Neuron (in vitro differentiated cells): ENCODE measurements at regions not wholly inside any gene's neighbourhood (a gene's known extent, or its start where the extent isn't known, plus 50 kb on each side); places are given as distances from the start of the nearest gene placed in this dataset.

Experiments used
- H2AFZ ChIP-seq: one replicate; pipeline ENCODE4 v1.6.1; 2013; ENCODE audit warnings: low read depth, mild to moderate bottlenecking, inconsistent platforms, low read length, moderate library complexity
- H3K27me3 ChIP-seq: one replicate; pipeline ENCODE4 v1.6.1; 2013; ENCODE audit warnings: low read length; ENCODE audit not compliant: insufficient read depth
- H3K36me3 ChIP-seq: one replicate; pipeline ENCODE4 v1.6.1; 2013; ENCODE audit warnings: low read length; ENCODE audit not compliant: insufficient read depth
- H3K4me1 ChIP-seq: one replicate; pipeline ENCODE4 v1.6.1; 2013; ENCODE audit warnings: low read length; ENCODE audit not compliant: insufficient read depth
- H3K4me3 ChIP-seq: 2 replicates; pipeline ENCODE4 v1.5.1; 2013; ENCODE audit warnings: mild to moderate bottlenecking, low read length, moderate library complexity
- H3K9me3 ChIP-seq: one replicate; pipeline ENCODE4 v1.6.1; 2013; ENCODE audit warnings: low read length

DNA sequence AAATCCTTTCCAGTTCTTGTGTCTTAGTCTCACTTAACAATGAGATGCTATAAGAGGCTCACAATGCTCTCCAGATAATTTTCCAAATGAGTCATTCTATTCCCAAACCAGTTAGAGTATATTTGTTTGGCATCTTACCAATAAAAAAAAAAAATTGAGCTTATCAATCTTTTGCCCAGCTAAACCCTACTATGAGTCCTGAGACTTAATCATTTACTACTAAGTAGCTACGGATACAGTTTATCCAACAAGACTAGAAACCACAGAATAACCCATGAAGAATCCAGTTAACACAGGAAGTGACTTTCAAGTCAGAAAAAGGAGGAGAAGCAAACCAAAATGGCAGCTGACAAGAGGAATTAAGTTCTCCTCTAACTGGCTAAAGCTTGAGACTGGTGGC, 330.3 kb upstream of the XYLT1 start:
- H2AFZ ChIP-seq: no peak overlapping the region
- H3K36me3 ChIP-seq: no peaks in the 10 kb centered on the region
- H3K9me3 ChIP-seq: no peaks in the 10 kb centered on the region
- H3K4me1 ChIP-seq: no peaks in the 10 kb centered on the region
- no peaks in the 10 kb centered on the region for H3K27me3 ChIP-seq
- H3K4me3 ChIP-seq: no peak overlapping the region

DNA sequence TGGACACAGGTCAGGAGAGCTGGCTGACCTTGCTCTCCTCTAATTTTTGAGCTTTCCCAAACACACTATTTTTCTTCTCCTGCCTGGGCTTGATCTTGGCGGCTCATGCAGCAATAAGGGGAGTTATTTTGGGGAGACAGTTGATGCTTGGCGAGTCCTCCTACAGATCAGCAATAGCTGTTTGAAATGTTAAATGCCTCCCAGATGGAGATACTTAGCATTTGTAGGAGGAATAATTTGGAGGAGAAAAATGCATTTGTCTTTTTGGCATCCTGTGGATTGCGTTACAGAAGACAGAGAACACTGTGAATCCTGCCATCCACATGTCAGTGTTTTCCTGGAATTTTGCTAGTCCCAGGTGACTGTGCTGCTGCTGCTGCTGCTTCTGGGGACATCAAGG, 328.0 kb upstream of the XYLT1 start:
- Histone ChIP-seq H3K27me3 (no peaks in the 10 kb centered on the region), H3K4me1 (no peaks in the 10 kb centered on the region), H2AFZ (no peak overlapping the region), H3K4me3 (no peak overlapping the region), H3K9me3 (no peaks in the 10 kb centered on the region), H3K36me3 (no peaks in the 10 kb centered on the region)

DNA sequence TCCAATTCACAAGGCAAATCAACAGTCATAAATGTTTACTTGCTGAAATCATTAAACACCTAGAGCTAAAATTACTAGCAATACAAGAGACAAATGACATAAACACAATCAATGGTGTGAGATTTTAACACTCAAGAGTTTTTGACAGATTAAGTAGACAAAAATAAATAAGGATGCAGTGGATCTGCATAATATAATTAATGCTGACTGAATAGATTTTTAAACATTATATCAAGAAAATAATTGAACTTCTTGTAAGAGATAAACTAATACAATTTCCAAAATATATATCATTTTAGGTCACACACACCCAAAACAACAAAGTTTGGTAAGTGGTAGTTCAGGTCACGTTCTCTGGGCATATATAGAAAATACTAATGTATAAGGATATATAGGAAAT, 322.6 kb upstream of the XYLT1 start:
- no peaks in the 10 kb centered on the region for H3K36me3 ChIP-seq
- H3K4me3 ChIP-seq: no peak overlapping the region
- no peaks in the 10 kb centered on the region for H3K27me3 ChIP-seq
- H2AFZ ChIP-seq: no peak overlapping the region
- H3K4me1 ChIP-seq: no peaks in the 10 kb centered on the region
- H3K9me3 ChIP-seq: no peaks in the 10 kb centered on the region

DNA sequence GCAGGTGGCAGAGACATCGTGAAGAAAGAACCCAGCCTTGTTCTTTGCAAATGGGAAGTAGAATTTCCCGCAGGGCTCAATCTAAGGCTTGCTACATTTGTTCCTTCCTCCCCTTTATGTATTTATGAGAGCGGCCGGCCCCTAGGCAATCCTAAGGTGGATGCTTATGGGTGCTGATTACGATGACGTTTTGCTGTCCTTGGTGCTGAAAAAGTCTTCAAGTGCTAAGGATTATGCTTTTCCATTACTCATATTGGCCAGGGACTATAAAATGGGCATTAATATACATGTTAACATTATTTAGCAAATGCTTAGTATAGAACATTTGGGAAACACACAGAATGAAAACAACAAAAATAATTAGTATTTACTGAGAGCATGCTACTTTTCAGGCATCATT, 313.3 kb upstream of the XYLT1 start:
- Histone ChIP-seq H3K27me3 (no peaks in the 10 kb centered on the region), H3K9me3 (no peaks in the 10 kb centered on the region), H3K4me3 (no peak overlapping the region), H3K36me3 (no peaks in the 10 kb centered on the region), H3K4me1 (no peaks in the 10 kb centered on the region), H2AFZ (no peak overlapping the region)

DNA sequence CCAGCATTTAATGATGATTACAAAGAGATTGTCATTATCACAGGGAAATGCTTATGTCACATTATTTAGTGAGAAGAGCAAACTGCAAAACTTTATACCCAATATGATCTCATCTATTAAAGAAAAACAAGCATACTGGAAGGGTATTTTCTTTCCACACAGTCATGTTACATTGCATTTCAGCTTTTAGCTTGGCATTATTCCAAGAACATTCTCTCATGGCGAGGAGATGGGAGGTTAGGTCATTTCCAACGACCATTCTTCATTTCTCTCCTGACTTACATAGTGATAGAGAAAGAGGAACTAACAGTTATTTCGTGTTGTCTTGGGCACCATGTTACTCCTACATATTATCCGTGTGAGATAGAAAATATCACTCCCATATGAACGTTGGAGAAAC, 309.4 kb upstream of the XYLT1 start:
- Histone ChIP-seq H3K4me1 (no peaks in the 10 kb centered on the region), H3K36me3 (no peaks in the 10 kb centered on the region), H3K27me3 (no peaks in the 10 kb centered on the region), H3K4me3 (no peak overlapping the region), H2AFZ (no peak overlapping the region), H3K9me3 (no peaks in the 10 kb centered on the region)

DNA sequence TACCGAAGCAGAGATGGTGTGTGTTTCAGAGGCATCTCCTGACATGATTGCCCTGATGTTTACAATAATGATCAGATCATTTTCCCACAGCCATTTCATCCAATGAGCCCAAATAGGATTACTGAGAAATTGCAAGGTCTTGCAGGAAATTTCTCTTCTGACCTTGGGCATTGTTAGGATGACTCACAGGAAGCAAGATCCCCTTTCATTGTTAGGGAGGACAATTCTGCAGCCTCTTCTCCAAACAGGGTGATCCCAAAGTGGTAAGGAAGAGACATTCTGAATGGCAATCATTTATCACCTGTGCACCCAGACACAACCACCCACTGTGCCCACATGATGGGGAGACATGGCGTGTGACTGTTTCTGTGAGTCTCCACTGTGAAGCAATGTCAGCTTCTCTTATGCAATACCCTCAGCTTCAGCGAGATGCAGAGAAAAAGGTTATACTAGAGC, 306.7 kb upstream of the XYLT1 start:
- Histone ChIP-seq H2AFZ (no peak overlapping the region), H3K36me3 (no peaks in the 10 kb centered on the region), H3K4me3 (no peak overlapping the region), H3K27me3 (no peaks in the 10 kb centered on the region), H3K4me1 (no peaks in the 10 kb centered on the region), H3K9me3 (no peaks in the 10 kb centered on the region)

DNA sequence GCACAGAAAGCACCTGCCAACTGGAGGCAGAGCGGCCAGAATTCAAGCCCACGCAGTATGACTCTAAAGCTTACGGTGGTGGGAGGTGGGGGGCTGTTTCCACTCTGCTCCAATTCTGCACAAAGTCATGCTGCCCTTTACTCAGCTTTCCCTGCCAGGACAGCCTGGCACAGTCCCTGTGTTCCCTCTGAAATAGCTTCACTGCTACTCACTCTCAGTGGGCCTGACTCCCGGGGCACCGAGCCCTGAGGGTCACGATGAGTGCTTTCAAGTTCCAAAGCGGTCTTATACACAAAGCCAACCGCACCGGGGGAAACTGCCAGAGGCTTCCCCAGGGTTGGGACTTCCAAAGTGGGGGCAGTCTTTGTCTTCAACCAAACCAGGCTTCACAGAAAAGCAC, 306.1 kb upstream of the XYLT1 start:
- Histone ChIP-seq H3K9me3 (no peaks in the 10 kb centered on the region), H2AFZ (no peak overlapping the region), H3K36me3 (no peaks in the 10 kb centered on the region), H3K4me1 (no peaks in the 10 kb centered on the region), H3K27me3 (no peaks in the 10 kb centered on the region), H3K4me3 (no peak overlapping the region)

DNA sequence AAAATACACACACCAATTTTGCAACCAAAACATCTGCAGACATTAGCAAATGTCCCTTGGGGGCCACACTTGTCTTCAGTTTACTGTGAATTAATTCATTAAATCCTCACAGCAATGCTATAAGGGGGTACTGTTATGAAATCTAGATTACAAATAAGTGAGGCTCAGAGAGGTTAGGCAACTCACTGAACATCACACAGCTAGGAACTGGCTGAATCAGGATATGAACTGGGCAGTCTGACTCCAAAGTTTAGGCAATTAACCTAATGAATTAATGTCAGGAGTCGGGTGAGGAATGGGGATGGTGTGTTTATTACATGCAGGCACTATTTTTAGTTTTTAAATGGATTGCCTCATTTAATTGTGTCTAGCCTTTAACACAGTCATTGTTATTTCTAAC, 305.7 kb upstream of the XYLT1 start:
- Histone ChIP-seq H3K36me3 (no peaks in the 10 kb centered on the region), H3K27me3 (no peaks in the 10 kb centered on the region)

DNA sequence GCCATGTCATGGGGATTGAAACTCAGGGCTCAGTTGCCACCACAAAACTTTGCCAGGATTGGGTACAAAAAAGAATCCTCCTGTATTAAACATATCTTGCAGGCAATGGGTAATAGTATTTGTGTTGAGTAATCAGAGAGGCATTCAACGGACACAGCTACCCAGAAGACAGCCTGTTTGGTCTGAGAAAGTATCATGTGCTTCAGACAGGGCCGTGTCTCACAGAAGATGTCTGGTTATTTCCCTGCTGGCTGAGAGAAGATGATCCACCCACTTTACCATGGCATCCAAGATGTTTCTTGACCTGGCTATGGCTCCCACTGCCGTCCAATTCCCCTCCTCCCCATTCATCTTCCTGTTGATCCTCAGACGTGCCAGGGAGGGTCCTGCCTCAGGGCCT, 304.3 kb upstream of the XYLT1 start:
- Histone ChIP-seq H3K4me3 (no peak overlapping the region), H3K4me1 (no peaks in the 10 kb centered on the region), H3K9me3 (no peaks in the 10 kb centered on the region), H2AFZ (no peak overlapping the region), H3K36me3 (no peaks in the 10 kb centered on the region), H3K27me3 (no peaks in the 10 kb centered on the region)

More for the DNA sequence above, 305.7 kb upstream of the XYLT1 start:
- no peak overlapping the region for H3K4me3 ChIP-seq
- H3K9me3 ChIP-seq: no peaks in the 10 kb centered on the region
- no peak overlapping the region for H2AFZ ChIP-seq
- no peaks in the 10 kb centered on the region for H3K4me1 ChIP-seq

DNA sequence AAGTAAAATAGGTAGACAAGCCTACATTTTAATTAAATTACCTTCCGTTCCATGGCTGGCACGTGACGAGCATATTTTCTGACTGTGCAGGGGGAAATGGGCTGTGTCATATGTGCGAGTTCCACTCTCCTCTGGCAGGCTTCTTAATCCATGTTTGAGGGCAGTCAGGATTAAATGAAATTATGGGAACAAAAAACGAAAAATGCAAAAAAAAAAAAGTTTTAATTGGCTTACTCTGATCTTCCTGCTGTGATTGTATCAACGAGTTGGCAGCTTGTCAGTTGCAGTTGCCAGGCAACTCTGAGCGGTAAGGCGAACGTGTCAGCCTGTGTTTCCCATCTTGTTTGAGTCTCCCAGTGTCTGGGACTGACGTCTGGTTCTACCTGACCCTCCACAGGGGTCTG, 302.9 kb upstream of the XYLT1 start:
- Histone ChIP-seq H2AFZ (no peak overlapping the region), H3K9me3 (no peaks in the 10 kb centered on the region), H3K4me1 (no peaks in the 10 kb centered on the region), H3K4me3 (no peak overlapping the region), H3K27me3 (no peaks in the 10 kb centered on the region), H3K36me3 (no peaks in the 10 kb centered on the region)

DNA sequence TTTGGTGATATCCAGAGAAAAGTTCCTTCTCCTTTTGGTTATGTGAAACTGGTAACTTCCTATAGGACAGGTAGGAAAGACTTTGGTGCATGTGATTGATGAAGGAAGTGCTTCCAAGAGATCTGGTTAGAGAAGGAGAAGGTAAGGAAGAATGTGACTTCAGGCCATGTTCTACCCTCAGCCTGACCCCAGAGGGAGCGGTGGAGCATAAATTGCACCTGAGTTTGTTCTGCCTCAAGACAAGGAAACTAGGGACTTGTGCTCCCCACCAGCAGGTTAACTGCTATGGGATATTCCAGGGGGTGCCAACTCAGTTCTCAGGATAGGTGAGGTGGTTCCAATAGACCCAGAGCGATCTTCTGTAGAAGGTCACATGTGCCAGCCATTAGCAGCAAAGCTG, 299.3 kb upstream of the XYLT1 start:
- Histone ChIP-seq H3K4me3 (no peak overlapping the region), H3K36me3 (no peaks in the 10 kb centered on the region), H3K27me3 (no peaks in the 10 kb centered on the region), H2AFZ (no peak overlapping the region), H3K4me1 (no peaks in the 10 kb centered on the region), H3K9me3 (no peaks in the 10 kb centered on the region)

DNA sequence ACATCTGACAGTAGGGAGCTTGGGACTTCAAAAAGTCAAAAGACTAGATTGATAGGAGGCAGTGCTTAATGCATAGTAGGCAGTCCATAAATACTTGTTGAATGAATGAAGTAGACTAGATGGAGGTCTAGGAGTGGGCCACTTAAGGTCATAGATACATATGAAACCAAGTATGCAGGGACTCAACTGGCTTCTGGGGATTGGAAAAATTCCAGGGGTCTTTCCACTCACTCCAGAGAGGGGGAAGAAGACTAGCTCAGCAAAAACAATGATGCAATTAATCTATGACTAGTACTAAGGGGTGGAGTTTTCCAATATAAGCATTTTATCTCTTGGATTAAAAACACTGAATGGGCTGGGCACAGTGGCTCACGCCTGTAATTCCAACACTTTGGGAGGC, 298.3 kb upstream of the XYLT1 start:
- H3K4me1 ChIP-seq: no peaks in the 10 kb centered on the region
- no peaks in the 10 kb centered on the region for H3K27me3 ChIP-seq
- no peak overlapping the region for H2AFZ ChIP-seq
- H3K9me3 ChIP-seq: no peaks in the 10 kb centered on the region
- H3K36me3 ChIP-seq: no peaks in the 10 kb centered on the region
- H3K4me3 ChIP-seq: no peak overlapping the region

DNA sequence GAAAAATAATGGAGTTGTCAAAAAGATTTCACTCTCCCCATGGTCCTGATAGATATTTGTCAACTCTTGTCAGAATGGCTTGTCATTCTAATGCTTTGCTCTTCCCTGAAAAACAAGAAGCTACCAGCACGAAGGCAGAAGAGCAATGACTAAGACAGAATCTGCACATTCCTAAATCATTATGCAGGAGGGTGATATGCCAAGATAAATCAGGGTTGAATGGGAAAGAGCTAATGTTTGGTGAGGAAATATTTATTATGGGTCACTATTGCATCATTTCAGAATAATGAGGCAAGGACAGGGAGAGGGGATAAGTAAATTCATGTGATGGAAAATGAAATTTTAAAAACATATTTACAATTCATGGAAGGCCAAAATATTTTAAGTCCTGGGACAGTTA, 297.5 kb upstream of the XYLT1 start:
- Histone ChIP-seq H3K4me1 (no peaks in the 10 kb centered on the region), H3K36me3 (no peaks in the 10 kb centered on the region), H2AFZ (no peak overlapping the region), H3K27me3 (no peaks in the 10 kb centered on the region), H3K9me3 (no peaks in the 10 kb centered on the region), H3K4me3 (no peak overlapping the region)

DNA sequence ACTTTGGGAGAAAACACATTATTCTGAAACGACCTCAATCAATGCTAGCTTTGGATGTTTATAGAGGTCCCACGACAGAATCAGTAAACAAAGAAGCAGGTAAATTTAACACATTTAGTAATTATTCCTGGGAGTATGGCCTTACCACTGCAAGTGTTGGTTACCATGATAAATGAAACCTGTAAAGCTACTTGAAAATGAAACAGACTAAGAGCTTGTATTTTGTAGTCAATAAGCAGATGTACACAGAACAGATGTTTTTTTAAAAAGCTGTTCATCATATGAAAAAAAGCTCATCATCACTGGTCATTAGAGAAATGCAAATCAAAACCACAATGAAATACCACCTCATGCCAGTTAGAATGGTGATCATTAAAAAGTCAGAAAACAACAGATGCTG, 295.3 kb upstream of the XYLT1 start:
- H3K4me3 ChIP-seq: no peak overlapping the region
- no peak overlapping the region for H2AFZ ChIP-seq
- no peaks in the 10 kb centered on the region for H3K9me3 ChIP-seq
- no peaks in the 10 kb centered on the region for H3K4me1 ChIP-seq
- no peaks in the 10 kb centered on the region for H3K27me3 ChIP-seq
- H3K36me3 ChIP-seq: no peaks in the 10 kb centered on the region
